Ishikawa (cell line): ENCODE measurements at regions not wholly inside any gene's neighbourhood (a gene's known extent, or its start where the extent isn't known, plus 50 kb on each side); places are given as distances from the start of the nearest gene placed in this dataset.

Experiments
- CEBPB ChIP-seq: IDR thresholded peaks from 2 replicates; pipeline ENCODE4 v1.6.1; 2012
- CREB1 ChIP-seq: IDR thresholded peaks from 2 replicates; pipeline ENCODE4 v1.6.1; 2012; ENCODE audit warnings: low read depth
- EGR1 ChIP-seq: IDR thresholded peaks from 2 replicates; pipeline ENCODE4 v1.6.1; 2012
- EP300 ChIP-seq: IDR thresholded peaks from 2 replicates; pipeline ENCODE4 v1.6.1; 2012; ENCODE audit warnings: borderline replicate concordance
- NFIC ChIP-seq: IDR thresholded peaks from 2 replicates; pipeline ENCODE4 v1.6.1; 2012
- RAD21 ChIP-seq: IDR thresholded peaks from 2 replicates; pipeline ENCODE4 v1.6.1; 2012; ENCODE audit warnings: low read depth
- TAF1 ChIP-seq: IDR thresholded peaks from 2 replicates; pipeline ENCODE4 v1.6.1; 2012; ENCODE audit warnings: low read depth, mild to moderate bottlenecking
- YY1 ChIP-seq: IDR thresholded peaks from 2 replicates; pipeline ENCODE4 v1.6.1; 2012; ENCODE audit warnings: low read depth
- TF ChIP-seq, protein P1 (sequence below): IDR thresholded peaks from 2 replicates; pipeline ENCODE4 v1.6.1; 2012
- TF ChIP-seq, protein P2 (sequence below): IDR thresholded peaks from 2 replicates; pipeline ENCODE4 v1.6.1; 2012
- TF ChIP-seq, protein P3 (sequence below): IDR thresholded peaks from 2 replicates; pipeline ENCODE4 v1.6.1; 2012; ENCODE audit warnings: low read depth, mild to moderate bottlenecking

DNA sequence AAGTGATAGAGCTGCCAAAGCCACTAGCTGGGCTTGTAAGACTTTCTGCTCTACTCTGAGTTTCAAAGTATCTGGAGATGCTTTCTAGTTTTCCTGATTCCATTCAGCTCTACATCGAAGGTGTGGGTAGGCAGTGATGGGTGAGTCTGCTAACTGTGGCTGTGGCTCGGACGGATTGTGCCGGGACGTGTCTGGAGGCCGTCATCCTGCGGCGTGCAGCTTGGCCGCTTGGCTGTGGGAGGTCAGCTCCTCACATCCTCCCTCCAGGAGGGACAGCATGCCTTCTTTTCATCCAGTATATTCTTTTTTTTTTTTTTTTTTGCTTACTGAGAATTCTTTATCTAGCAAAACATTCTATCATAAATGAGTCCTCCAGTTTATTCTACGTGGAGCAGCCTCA lies 77.9 kb upstream of the AADAT start:
- TF ChIP-seq CEBPB (no peak), YY1 (no peak), EGR1 (no peak), RAD21 (no peak), EP300 (no peak), NFIC (no peak), CREB1 (no peak), TAF1 (no peak)
- TF ChIP-seq, protein P1, sequence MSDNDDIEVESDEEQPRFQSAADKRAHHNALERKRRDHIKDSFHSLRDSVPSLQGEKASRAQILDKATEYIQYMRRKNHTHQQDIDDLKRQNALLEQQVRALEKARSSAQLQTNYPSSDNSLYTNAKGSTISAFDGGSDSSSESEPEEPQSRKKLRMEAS, result no peak
- TF ChIP-seq, protein P2, sequence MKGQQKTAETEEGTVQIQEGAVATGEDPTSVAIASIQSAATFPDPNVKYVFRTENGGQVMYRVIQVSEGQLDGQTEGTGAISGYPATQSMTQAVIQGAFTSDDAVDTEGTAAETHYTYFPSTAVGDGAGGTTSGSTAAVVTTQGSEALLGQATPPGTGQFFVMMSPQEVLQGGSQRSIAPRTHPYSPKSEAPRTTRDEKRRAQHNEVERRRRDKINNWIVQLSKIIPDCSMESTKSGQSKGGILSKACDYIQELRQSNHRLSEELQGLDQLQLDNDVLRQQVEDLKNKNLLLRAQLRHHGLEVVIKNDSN, result no peak
- TF ChIP-seq, protein P3, sequence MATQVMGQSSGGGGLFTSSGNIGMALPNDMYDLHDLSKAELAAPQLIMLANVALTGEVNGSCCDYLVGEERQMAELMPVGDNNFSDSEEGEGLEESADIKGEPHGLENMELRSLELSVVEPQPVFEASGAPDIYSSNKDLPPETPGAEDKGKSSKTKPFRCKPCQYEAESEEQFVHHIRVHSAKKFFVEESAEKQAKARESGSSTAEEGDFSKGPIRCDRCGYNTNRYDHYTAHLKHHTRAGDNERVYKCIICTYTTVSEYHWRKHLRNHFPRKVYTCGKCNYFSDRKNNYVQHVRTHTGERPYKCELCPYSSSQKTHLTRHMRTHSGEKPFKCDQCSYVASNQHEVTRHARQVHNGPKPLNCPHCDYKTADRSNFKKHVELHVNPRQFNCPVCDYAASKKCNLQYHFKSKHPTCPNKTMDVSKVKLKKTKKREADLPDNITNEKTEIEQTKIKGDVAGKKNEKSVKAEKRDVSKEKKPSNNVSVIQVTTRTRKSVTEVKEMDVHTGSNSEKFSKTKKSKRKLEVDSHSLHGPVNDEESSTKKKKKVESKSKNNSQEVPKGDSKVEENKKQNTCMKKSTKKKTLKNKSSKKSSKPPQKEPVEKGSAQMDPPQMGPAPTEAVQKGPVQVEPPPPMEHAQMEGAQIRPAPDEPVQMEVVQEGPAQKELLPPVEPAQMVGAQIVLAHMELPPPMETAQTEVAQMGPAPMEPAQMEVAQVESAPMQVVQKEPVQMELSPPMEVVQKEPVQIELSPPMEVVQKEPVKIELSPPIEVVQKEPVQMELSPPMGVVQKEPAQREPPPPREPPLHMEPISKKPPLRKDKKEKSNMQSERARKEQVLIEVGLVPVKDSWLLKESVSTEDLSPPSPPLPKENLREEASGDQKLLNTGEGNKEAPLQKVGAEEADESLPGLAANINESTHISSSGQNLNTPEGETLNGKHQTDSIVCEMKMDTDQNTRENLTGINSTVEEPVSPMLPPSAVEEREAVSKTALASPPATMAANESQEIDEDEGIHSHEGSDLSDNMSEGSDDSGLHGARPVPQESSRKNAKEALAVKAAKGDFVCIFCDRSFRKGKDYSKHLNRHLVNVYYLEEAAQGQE, result no peak
